ENCODE measurements at regions not wholly inside any gene's neighbourhood (a gene's known extent, or its start where the extent isn't known, plus 50 kb on each side); places are given as distances from the start of the nearest gene placed in this dataset.

DNA sequence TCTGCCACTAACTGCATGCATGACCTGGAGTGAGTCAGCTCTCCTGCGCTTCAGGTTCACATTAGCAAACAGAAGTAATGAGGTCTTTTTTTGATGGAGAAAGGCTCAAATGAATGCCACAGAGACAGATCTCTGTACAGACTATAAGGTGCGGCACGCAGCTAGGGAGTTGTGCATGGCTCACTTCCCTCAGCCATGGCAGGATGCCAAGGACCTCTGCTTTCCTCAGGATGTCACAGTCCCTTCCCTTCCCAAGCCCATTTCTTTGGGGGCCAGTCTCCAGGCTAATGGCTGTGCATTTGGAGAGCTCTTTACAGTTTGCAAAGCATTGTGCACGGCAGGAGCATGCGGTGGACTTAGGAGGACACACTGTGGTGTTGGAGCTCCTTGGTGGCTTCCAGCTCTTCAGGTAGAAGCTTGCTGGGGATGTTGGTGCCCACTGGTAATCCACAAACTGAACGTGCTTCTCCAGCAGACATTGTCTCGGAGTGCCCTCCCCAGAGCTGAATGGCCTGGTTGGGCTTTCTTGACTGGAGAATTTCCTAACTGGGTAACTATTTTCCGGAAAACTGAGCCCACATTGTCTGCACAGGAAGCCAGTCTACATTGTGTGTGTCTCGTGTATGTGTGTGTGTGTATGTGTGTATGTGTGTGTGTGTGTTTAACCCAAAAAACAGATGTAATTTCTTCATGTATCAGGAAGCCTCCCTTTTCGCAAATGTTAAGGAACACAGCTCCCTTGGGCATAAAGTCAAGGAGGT, 172.5 kb upstream of the TLE3 start:
- no peak overlapping the region for H2AFZ ChIP-seq (ENCODE audit: low read depth, low read length)
- no peaks in the 10 kb centered on the region for H3K9me3 ChIP-seq (ENCODE audit: low read length)
- no peak overlapping the region for H3K4me2 ChIP-seq (ENCODE audit: low read length)
- no peak overlapping the region for H3K27ac ChIP-seq (ENCODE audit: low read length)
- H4K20me1 ChIP-seq (ENCODE audit: insufficient read depth): no peaks in the 10 kb centered on the region
- no peaks in the 10 kb centered on the region for H3K9me2 ChIP-seq (ENCODE audit: insufficient read depth, low read length)
- no peaks in the 10 kb centered on the region for H3K27me3 ChIP-seq (ENCODE audit: insufficient read depth, low read depth, low read length)
- H3K9ac ChIP-seq (ENCODE audit: low read length): no peak overlapping the region
- H3F3A ChIP-seq (ENCODE audit: insufficient read depth, low read length, poor library complexity, severe bottlenecking): no peaks in the 10 kb centered on the region
- H3K79me2 ChIP-seq (replicated peaks; ENCODE audit: insufficient read depth, low read length): no peaks in the 10 kb centered on the region
- H3K4me3 ChIP-seq (ENCODE audit: low read length): no peak overlapping the region
- no peak for TF ChIP-seq SMC3 (conservative IDR thresholded peaks at IDR 0.05; ENCODE audit: poor library complexity)
- TF ChIP-seq TAF1 (IDR thresholded peaks at IDR 0.05; ENCODE audit: low read depth): no peak
- TF ChIP-seq, protein P1, sequence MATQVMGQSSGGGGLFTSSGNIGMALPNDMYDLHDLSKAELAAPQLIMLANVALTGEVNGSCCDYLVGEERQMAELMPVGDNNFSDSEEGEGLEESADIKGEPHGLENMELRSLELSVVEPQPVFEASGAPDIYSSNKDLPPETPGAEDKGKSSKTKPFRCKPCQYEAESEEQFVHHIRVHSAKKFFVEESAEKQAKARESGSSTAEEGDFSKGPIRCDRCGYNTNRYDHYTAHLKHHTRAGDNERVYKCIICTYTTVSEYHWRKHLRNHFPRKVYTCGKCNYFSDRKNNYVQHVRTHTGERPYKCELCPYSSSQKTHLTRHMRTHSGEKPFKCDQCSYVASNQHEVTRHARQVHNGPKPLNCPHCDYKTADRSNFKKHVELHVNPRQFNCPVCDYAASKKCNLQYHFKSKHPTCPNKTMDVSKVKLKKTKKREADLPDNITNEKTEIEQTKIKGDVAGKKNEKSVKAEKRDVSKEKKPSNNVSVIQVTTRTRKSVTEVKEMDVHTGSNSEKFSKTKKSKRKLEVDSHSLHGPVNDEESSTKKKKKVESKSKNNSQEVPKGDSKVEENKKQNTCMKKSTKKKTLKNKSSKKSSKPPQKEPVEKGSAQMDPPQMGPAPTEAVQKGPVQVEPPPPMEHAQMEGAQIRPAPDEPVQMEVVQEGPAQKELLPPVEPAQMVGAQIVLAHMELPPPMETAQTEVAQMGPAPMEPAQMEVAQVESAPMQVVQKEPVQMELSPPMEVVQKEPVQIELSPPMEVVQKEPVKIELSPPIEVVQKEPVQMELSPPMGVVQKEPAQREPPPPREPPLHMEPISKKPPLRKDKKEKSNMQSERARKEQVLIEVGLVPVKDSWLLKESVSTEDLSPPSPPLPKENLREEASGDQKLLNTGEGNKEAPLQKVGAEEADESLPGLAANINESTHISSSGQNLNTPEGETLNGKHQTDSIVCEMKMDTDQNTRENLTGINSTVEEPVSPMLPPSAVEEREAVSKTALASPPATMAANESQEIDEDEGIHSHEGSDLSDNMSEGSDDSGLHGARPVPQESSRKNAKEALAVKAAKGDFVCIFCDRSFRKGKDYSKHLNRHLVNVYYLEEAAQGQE (IDR thresholded peaks at IDR 0.05; ENCODE audit: borderline replicate concordance): no peak
- TF ChIP-seq POLR2AphosphoS5 (IDR thresholded peaks at IDR 0.05): no peak
- TF ChIP-seq, protein P2, sequence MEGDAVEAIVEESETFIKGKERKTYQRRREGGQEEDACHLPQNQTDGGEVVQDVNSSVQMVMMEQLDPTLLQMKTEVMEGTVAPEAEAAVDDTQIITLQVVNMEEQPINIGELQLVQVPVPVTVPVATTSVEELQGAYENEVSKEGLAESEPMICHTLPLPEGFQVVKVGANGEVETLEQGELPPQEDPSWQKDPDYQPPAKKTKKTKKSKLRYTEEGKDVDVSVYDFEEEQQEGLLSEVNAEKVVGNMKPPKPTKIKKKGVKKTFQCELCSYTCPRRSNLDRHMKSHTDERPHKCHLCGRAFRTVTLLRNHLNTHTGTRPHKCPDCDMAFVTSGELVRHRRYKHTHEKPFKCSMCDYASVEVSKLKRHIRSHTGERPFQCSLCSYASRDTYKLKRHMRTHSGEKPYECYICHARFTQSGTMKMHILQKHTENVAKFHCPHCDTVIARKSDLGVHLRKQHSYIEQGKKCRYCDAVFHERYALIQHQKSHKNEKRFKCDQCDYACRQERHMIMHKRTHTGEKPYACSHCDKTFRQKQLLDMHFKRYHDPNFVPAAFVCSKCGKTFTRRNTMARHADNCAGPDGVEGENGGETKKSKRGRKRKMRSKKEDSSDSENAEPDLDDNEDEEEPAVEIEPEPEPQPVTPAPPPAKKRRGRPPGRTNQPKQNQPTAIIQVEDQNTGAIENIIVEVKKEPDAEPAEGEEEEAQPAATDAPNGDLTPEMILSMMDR (IDR thresholded peaks at IDR 0.05; ENCODE audit: poor library complexity, severe bottlenecking): no peak
- no peak for TF ChIP-seq MXI1 (conservative IDR thresholded peaks at IDR 0.05; ENCODE audit: poor library complexity, severe bottlenecking)
- H3K36me3 ChIP-seq (ENCODE audit: insufficient read depth, low read length): no peaks in the 10 kb centered on the region

DNA sequence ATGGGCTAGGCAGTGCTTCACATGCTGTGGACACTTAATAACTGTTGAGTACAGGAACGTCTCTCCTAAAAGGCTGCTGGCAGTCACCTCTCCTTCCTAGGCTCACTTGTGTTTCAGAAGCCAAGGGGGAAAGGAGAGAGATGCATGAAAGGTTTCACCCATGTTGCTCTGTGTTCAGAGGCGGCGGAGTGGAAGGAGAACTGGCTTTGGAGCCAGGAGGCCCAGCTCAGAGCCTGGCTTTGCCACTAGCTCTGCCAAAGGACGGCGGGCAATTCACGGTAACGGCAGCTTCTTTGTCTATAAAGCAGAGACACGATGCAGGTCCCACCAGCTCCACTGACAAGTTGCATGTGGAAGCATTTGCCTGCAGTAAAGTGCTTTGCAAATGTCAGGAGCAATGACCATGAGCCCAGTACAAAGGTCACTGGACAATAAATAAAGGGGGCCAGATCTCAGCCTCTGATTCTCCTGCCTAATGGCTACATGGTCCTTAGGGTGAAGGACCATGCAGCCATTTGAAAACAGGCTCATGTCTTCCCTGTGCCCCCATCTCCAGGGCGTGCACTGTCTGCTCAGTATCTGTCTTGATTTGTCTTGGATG, 171.7 kb upstream of the TLE3 start:
- Histone ChIP-seq H3K79me2 (replicated peaks; ENCODE audit: insufficient read depth, low read length) (no peaks in the 10 kb centered on the region), H3K4me2 (ENCODE audit: low read length) (no peak overlapping the region), H3F3A (ENCODE audit: insufficient read depth, low read length, poor library complexity, severe bottlenecking) (no peaks in the 10 kb centered on the region), H3K9me3 (ENCODE audit: low read length) (no peaks in the 10 kb centered on the region), H3K9me2 (ENCODE audit: insufficient read depth, low read length) (no peaks in the 10 kb centered on the region), H3K27ac (ENCODE audit: low read length) (no peak overlapping the region), H3K27me3 (ENCODE audit: insufficient read depth, low read depth, low read length) (no peaks in the 10 kb centered on the region), H4K20me1 (ENCODE audit: insufficient read depth) (no peaks in the 10 kb centered on the region), H3K4me3 (ENCODE audit: low read length) (no peak overlapping the region), H2AFZ (ENCODE audit: low read depth, low read length) (no peak overlapping the region), H3K9ac (ENCODE audit: low read length) (no peak overlapping the region), H3K36me3 (ENCODE audit: insufficient read depth, low read length) (no peaks in the 10 kb centered on the region)
- TF ChIP-seq, protein P2 (IDR thresholded peaks at IDR 0.05; ENCODE audit: poor library complexity, severe bottlenecking): no peak
- no peak for TF ChIP-seq POLR2AphosphoS5 (IDR thresholded peaks at IDR 0.05)

Measured in neural cell (in vitro differentiated cells).